ENCODE measurements at regions not wholly inside any gene's neighbourhood (a gene's known extent, or its start where the extent isn't known, plus 50 kb on each side); places are given as distances from the start of the nearest gene placed in this dataset.

- Histone ChIP-seq H3K4me3 (ENCODE audit: low read depth, low read length) (no peak overlapping the region), H3K36me3 (ENCODE audit: control insufficient read depth, insufficient read depth, low read length) (no peaks in the 10 kb centered on the region), H3K9me3 (ENCODE audit: control insufficient read depth, insufficient read depth, low read length) (no peaks in the 10 kb centered on the region), H3K27ac (ENCODE audit: low read depth, low read length) (peak overlapping the region; percentile 10), H3K4me1 (ENCODE audit: control insufficient read depth, insufficient read depth, low read length) (peaks cover 6% of the 10 kb centered on the region), H3K27me3 (ENCODE audit: control insufficient read depth, insufficient read depth, low read length) (no peaks in the 10 kb centered on the region)
- DNase-seq (ENCODE audit: low read depth in 4 of 6, low spot score in 6 of 6), result peak in 3 of 6 donors; percentile 32 to 80 (median 36)
- 18% methylated on average over 8 of the region's 15 CpGs for WGBS (ENCODE audit: insufficient coverage)
Observed at GRCh38 chr6:14784596-14785492, 461.0 kb upstream of the JARID2 start.

DNA sequence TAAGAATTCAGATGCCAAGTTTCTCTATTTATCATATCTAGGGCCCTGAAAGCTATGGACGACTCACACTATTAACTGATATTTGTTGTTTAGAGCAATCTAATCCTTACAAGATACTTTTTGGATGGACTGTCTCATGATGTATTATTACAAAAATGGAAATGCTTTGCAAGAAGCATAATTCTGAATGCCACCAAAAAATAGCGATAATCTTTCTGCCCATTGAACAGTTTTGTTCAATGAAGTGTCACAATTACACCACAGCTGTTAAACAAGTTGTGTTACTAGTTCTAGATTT, 460.4 kb upstream of the JARID2 start:
- DNase-seq (ENCODE audit: low read depth in 4 of 6, low spot score in 6 of 6), result no peak
- Histone ChIP-seq H3K36me3 (ENCODE audit: control insufficient read depth, insufficient read depth, low read length) (no peaks in the 10 kb centered on the region), H3K27me3 (ENCODE audit: control insufficient read depth, insufficient read depth, low read length) (no peaks in the 10 kb centered on the region), H3K4me3 (ENCODE audit: low read depth, low read length) (no peak overlapping the region), H3K27ac (ENCODE audit: low read depth, low read length) (no peak overlapping the region), H3K9me3 (ENCODE audit: control insufficient read depth, insufficient read depth, low read length) (no peaks in the 10 kb centered on the region), H3K4me1 (ENCODE audit: control insufficient read depth, insufficient read depth, low read length) (peaks cover 6% of the 10 kb centered on the region)
- WGBS (ENCODE audit: insufficient coverage), result no CpG with 5 or more reads among the region's 2 CpGs

- no peaks in the 10 kb centered on the region for H3K27me3 ChIP-seq (ENCODE audit: control insufficient read depth, insufficient read depth, low read length)
- H3K9me3 ChIP-seq (ENCODE audit: control insufficient read depth, insufficient read depth, low read length), result no peaks in the 10 kb centered on the region
- DNase-seq (ENCODE audit: low read depth in 4 of 6, low spot score in 6 of 6), result no peak
- WGBS (ENCODE audit: insufficient coverage), result 100% methylated on average over 1 of the region's 3 CpGs
- H3K4me3 ChIP-seq (ENCODE audit: low read depth, low read length), result no peak overlapping the region
- no peak overlapping the region for H3K27ac ChIP-seq (ENCODE audit: low read depth, low read length)
- H3K4me1 ChIP-seq (ENCODE audit: control insufficient read depth, insufficient read depth, low read length), result peaks cover 6% of the 10 kb centered on the region
- no peaks in the 10 kb centered on the region for H3K36me3 ChIP-seq (ENCODE audit: control insufficient read depth, insufficient read depth, low read length)
Observed at GRCh38 chr6:14786008-14786407, 459.9 kb upstream of the JARID2 start.

GRCh38 chr6:14786455-14786854, 459.4 kb upstream of the JARID2 start:
- H3K4me1 ChIP-seq (ENCODE audit: control insufficient read depth, insufficient read depth, low read length), result peaks cover 6% of the 10 kb centered on the region
- no peak for DNase-seq (ENCODE audit: low read depth in 4 of 6, low spot score in 6 of 6)
- H3K36me3 ChIP-seq (ENCODE audit: control insufficient read depth, insufficient read depth, low read length), result no peaks in the 10 kb centered on the region
- H3K4me3 ChIP-seq (ENCODE audit: low read depth, low read length), result no peak overlapping the region
- WGBS (ENCODE audit: insufficient coverage), result no CpG with 5 or more reads among the region's 3 CpGs
- no peak overlapping the region for H3K27ac ChIP-seq (ENCODE audit: low read depth, low read length)
- no peaks in the 10 kb centered on the region for H3K27me3 ChIP-seq (ENCODE audit: control insufficient read depth, insufficient read depth, low read length)
- no peaks in the 10 kb centered on the region for H3K9me3 ChIP-seq (ENCODE audit: control insufficient read depth, insufficient read depth, low read length)

DNA sequence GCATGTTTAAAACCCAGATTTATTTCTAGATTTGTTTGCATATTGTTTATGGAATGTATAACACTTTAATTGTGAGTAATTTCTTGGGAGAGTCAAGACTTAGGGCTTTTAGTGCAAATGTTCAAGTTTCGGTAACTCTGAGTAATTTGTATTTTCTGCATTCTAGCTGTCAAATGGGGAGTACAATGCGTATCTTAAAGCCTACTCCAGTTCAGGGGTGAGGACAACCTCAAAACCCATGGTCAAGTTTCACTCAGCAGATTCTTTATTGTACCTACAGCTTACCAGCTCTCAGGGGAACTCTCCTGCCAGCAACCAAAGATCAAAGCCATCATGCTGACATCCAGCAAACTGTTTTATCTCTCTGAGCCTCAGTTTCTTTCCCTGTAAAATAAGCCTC, 458.6 kb upstream of the JARID2 start:
- H3K4me1 ChIP-seq (ENCODE audit: control insufficient read depth, insufficient read depth, low read length), result peaks cover 6% of the 10 kb centered on the region
- no peaks in the 10 kb centered on the region for H3K9me3 ChIP-seq (ENCODE audit: control insufficient read depth, insufficient read depth, low read length)
- H3K27me3 ChIP-seq (ENCODE audit: control insufficient read depth, insufficient read depth, low read length), result no peaks in the 10 kb centered on the region
- 100% methylated on average over 1 of the region's 2 CpGs for WGBS (ENCODE audit: insufficient coverage)
- H3K4me3 ChIP-seq (ENCODE audit: low read depth, low read length), result no peak overlapping the region
- H3K36me3 ChIP-seq (ENCODE audit: control insufficient read depth, insufficient read depth, low read length), result no peaks in the 10 kb centered on the region
- no peak for DNase-seq (ENCODE audit: low read depth in 4 of 6, low spot score in 6 of 6)
- H3K27ac ChIP-seq (ENCODE audit: low read depth, low read length), result no peak overlapping the region

- Histone ChIP-seq H3K4me1 (ENCODE audit: control insufficient read depth, insufficient read depth, low read length) (peaks cover 6% of the 10 kb centered on the region), H3K36me3 (ENCODE audit: control insufficient read depth, insufficient read depth, low read length) (no peaks in the 10 kb centered on the region), H3K4me3 (ENCODE audit: low read depth, low read length) (no peak overlapping the region), H3K27ac (ENCODE audit: low read depth, low read length) (no peak overlapping the region), H3K27me3 (ENCODE audit: control insufficient read depth, insufficient read depth, low read length) (no peaks in the 10 kb centered on the region), H3K9me3 (ENCODE audit: control insufficient read depth, insufficient read depth, low read length) (no peaks in the 10 kb centered on the region)
- no peak for DNase-seq (ENCODE audit: low read depth in 4 of 6, low spot score in 6 of 6)
- 63% methylated on average over 1 of the region's 2 CpGs for WGBS (ENCODE audit: insufficient coverage)
Observed at GRCh38 chr6:14787677-14788076, 458.2 kb upstream of the JARID2 start.

DNA sequence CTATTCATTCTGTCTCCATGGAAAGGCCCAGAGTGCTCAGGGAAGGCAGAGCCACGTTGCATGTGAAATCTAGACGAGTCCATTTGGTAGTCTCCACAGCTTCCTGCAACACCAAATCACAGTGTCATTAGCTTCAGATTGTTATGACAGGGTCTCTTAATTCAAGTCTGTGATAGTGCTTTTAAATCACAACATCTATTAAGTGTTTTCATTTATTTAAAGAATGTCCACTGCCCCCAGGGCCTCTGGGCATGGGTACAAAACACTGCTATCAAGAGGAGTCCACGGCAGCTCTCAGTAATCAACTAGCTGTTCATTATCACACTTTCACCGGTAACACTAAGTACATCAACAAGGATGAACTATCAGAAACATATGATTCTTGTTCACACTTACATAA, 455.9 kb upstream of the JARID2 start:
- no peaks in the 10 kb centered on the region for H3K27me3 ChIP-seq (ENCODE audit: control insufficient read depth, insufficient read depth, low read length)
- no peak overlapping the region for H3K4me3 ChIP-seq (ENCODE audit: low read depth, low read length)
- no peaks in the 10 kb centered on the region for H3K9me3 ChIP-seq (ENCODE audit: control insufficient read depth, insufficient read depth, low read length)
- 49% methylated on average over 2 of the region's 4 CpGs for WGBS (ENCODE audit: insufficient coverage)
- H3K4me1 ChIP-seq (ENCODE audit: control insufficient read depth, insufficient read depth, low read length), result peaks cover under 1% of the 10 kb centered on the region
- H3K27ac ChIP-seq (ENCODE audit: low read depth, low read length), result no peak overlapping the region
- no peak for DNase-seq (ENCODE audit: low read depth in 4 of 6, low spot score in 6 of 6)
- no peaks in the 10 kb centered on the region for H3K36me3 ChIP-seq (ENCODE audit: control insufficient read depth, insufficient read depth, low read length)

DNA sequence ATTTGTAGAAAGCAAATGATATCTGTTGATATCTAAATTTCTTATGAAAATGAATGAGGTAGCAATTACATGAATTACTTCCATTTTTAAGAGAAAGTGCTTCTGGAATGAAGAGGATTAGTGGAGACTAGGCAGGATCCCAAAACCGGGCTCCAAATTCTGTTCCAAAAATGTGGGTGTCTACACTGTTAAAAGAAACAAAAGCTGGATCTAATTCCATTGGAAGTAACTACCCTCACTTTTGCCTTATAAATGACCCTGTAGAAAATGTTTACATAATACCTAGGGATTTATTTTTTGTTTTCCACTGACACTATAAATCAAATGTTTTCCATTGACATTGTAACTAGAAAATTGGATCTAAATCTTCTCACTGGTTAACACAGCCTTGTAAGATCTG, 454.9 kb upstream of the JARID2 start:
- H3K4me3 ChIP-seq (ENCODE audit: low read depth, low read length), result no peak overlapping the region
- H3K27me3 ChIP-seq (ENCODE audit: control insufficient read depth, insufficient read depth, low read length), result no peaks in the 10 kb centered on the region
- H3K9me3 ChIP-seq (ENCODE audit: control insufficient read depth, insufficient read depth, low read length), result no peaks in the 10 kb centered on the region
- no peak for DNase-seq (ENCODE audit: low read depth in 4 of 6, low spot score in 6 of 6)
- no peaks in the 10 kb centered on the region for H3K36me3 ChIP-seq (ENCODE audit: control insufficient read depth, insufficient read depth, low read length)
- H3K4me1 ChIP-seq (ENCODE audit: control insufficient read depth, insufficient read depth, low read length), result no peaks in the 10 kb centered on the region
- WGBS (ENCODE audit: insufficient coverage), result no CpG with 5 or more reads among the region's 1 CpG
- no peak overlapping the region for H3K27ac ChIP-seq (ENCODE audit: low read depth, low read length)

DNA sequence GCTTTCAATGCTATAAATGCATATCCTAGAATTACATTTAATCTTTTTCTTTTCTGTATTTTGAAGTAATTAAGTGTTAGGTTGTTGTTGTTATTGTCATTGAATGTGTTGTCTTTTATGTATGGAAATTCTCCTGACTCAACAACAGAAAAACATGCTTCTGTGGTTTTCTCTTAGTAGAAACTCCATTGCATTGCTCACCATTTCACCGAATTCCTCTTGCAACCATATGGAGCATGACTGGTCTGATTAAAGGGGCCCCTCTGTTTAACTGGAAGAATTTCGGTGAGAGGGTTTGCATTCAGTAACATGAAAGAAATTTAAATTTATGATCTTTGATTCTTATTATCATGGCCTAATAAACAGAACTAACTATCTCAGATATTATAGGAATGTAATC, 454.3 kb upstream of the JARID2 start:
- no peak for DNase-seq (ENCODE audit: low read depth in 4 of 6, low spot score in 6 of 6)
- no peaks in the 10 kb centered on the region for H3K27me3 ChIP-seq (ENCODE audit: control insufficient read depth, insufficient read depth, low read length)
- no CpG with 5 or more reads among the region's 2 CpGs for WGBS (ENCODE audit: insufficient coverage)

More for the DNA sequence above, 454.3 kb upstream of the JARID2 start:
- Histone ChIP-seq H3K4me3 (ENCODE audit: low read depth, low read length) (no peak overlapping the region), H3K4me1 (ENCODE audit: control insufficient read depth, insufficient read depth, low read length) (no peaks in the 10 kb centered on the region), H3K9me3 (ENCODE audit: control insufficient read depth, insufficient read depth, low read length) (no peaks in the 10 kb centered on the region), H3K27ac (ENCODE audit: low read depth, low read length) (no peak overlapping the region), H3K36me3 (ENCODE audit: control insufficient read depth, insufficient read depth, low read length) (no peaks in the 10 kb centered on the region)
